ENCODE measurements at regions not wholly inside any gene's neighbourhood (a gene's known extent, or its start where the extent isn't known, plus 50 kb on each side); places are given as distances from the start of the nearest gene placed in this dataset.

GRCh38 chr12:85714425-85714824 lies 121.8 kb downstream of the RASSF9 start:
- TF ChIP-seq CTCF (conservative IDR thresholded peaks at IDR 0.05) (no peak), ZFX (IDR thresholded peaks at IDR 0.05) (no peak)

All from C4-2B (cell line).